ENCODE measurements at regions not wholly inside any gene's neighbourhood (a gene's known extent, or its start where the extent isn't known, plus 50 kb on each side); places are given as distances from the start of the nearest gene placed in this dataset.

DNA sequence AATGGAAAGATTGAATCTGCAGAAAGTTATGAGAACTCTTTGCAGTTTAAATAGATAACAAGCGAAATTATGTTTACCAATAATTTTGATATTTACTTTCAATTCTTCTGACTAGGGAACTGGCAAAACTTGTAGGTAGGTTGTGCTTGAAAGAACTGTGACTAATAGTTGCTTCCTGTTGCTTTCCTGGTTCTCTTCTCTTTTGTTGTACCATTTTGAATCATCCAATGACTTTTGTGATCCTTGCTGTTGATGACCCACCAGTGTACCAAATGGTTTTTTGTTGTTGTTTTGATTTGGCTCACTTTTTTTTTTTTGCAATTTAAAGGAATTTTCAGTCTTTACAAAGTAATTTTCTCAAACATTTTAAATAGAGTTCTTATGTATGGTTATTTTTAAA, 64.9 kb upstream of the DCBLD2 start:
- no peaks in the 10 kb centered on the region for H3K36me3 ChIP-seq (ENCODE audit: insufficient read depth)
- no peaks in the 10 kb centered on the region for H3K4me1 ChIP-seq (ENCODE audit: low read depth, poor library complexity, severe bottlenecking)
- no peaks in the 10 kb centered on the region for H4K20me1 ChIP-seq (ENCODE audit: insufficient read depth)
- TF ChIP-seq, protein P1, sequence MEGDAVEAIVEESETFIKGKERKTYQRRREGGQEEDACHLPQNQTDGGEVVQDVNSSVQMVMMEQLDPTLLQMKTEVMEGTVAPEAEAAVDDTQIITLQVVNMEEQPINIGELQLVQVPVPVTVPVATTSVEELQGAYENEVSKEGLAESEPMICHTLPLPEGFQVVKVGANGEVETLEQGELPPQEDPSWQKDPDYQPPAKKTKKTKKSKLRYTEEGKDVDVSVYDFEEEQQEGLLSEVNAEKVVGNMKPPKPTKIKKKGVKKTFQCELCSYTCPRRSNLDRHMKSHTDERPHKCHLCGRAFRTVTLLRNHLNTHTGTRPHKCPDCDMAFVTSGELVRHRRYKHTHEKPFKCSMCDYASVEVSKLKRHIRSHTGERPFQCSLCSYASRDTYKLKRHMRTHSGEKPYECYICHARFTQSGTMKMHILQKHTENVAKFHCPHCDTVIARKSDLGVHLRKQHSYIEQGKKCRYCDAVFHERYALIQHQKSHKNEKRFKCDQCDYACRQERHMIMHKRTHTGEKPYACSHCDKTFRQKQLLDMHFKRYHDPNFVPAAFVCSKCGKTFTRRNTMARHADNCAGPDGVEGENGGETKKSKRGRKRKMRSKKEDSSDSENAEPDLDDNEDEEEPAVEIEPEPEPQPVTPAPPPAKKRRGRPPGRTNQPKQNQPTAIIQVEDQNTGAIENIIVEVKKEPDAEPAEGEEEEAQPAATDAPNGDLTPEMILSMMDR (conservative IDR thresholded peaks at IDR 0.05; ENCODE audit: low read depth, low read length) = no peak
- no peak overlapping the region for H3K27ac ChIP-seq
- no peaks in the 10 kb centered on the region for H3K27me3 ChIP-seq (ENCODE audit: insufficient read depth, low read depth)
- no peak overlapping the region for H3K4me2 ChIP-seq
- no peak overlapping the region for H3K4me3 ChIP-seq (IDR thresholded peaks at IDR 0.05; ENCODE audit: insufficient read depth, low read depth, low read length)
- H2AFZ ChIP-seq (ENCODE audit: low read depth) = no peak overlapping the region
- H3K9ac ChIP-seq = no peak overlapping the region
- no peaks in the 10 kb centered on the region for H3K79me2 ChIP-seq (ENCODE audit: insufficient read depth, low read depth)

DNA sequence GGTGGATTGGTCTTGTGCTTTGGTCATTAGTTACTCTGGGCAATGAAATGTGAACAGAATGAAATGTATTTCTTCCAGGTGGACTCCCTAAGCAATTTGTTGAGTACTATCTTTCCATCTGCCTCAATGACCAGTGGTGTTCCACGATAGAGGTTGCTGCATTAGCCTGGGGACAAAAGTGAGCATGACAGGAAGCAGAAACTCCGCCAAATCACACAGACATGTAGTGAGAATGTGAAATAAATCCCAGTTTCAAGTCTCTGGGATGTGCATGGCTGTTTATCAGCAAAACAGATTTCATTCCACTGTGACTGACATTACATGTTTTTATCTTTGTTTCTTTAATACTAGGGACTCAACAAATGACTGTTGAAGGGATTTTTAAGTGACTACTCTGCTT, 63.3 kb upstream of the DCBLD2 start:
- Histone ChIP-seq H2AFZ (ENCODE audit: low read depth) (no peak overlapping the region), H3K36me3 (ENCODE audit: insufficient read depth) (no peaks in the 10 kb centered on the region), H3K27me3 (ENCODE audit: insufficient read depth, low read depth) (no peaks in the 10 kb centered on the region), H3K4me1 (ENCODE audit: low read depth, poor library complexity, severe bottlenecking) (no peaks in the 10 kb centered on the region), H4K20me1 (ENCODE audit: insufficient read depth) (no peaks in the 10 kb centered on the region), H3K27ac (no peak overlapping the region), H3K4me3 (IDR thresholded peaks at IDR 0.05; ENCODE audit: insufficient read depth, low read depth, low read length) (no peak overlapping the region), H3K79me2 (ENCODE audit: insufficient read depth, low read depth) (no peaks in the 10 kb centered on the region), H3K4me2 (no peak overlapping the region), H3K9ac (no peak overlapping the region)
- TF ChIP-seq, protein P1 (conservative IDR thresholded peaks at IDR 0.05; ENCODE audit: low read depth, low read length) = no peak

DNA sequence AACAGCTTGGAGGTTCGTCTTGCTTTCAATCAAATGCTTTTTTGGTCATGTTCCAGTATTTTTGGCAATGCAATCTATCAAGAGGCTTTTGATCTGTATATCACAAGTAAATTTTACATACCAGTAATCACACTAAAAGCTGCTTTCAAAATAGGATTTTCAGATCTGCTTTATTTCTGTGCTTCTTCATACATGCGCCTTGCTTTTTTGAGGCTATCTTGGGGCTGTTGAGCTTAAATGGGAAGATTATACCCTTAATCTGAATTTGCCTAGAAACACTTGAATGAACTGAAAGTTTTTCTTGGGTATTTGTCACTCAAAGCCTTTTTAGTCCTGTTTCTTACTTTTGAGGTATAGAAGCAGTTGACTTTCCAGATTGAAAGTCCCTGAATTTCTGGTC, 62.1 kb upstream of the DCBLD2 start:
- H3K27ac ChIP-seq = no peak overlapping the region
- TF ChIP-seq, protein P1 (conservative IDR thresholded peaks at IDR 0.05; ENCODE audit: low read depth, low read length) = no peak

DNA sequence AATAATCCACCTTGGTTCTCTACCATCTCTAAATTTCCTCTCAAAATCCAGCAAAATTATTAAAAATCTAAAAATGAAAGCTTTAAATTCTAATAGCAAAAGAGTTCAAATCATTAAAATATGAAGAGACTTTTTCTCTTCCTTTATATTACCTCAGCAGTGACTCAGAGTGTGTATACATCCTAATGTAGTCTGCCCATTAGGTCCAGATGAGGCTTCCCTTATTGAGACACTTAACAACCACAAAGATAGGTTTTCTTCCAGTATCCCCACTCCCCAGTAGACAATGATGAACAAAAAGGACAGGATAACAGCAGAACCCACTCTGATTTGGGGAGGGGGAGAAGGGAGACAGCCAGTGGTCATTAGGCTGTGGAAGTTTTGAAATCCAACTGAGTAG, 61.5 kb upstream of the DCBLD2 start:
- no peaks in the 10 kb centered on the region for H3K36me3 ChIP-seq (ENCODE audit: insufficient read depth)
- no peak overlapping the region for H2AFZ ChIP-seq (ENCODE audit: low read depth)
- no peaks in the 10 kb centered on the region for H3K27me3 ChIP-seq (ENCODE audit: insufficient read depth, low read depth)
- TF ChIP-seq, protein P1 (conservative IDR thresholded peaks at IDR 0.05; ENCODE audit: low read depth, low read length) = no peak
- no peak overlapping the region for H3K27ac ChIP-seq
- no peak overlapping the region for H3K4me3 ChIP-seq (IDR thresholded peaks at IDR 0.05; ENCODE audit: insufficient read depth, low read depth, low read length)
- no peak overlapping the region for H3K4me2 ChIP-seq
- no peaks in the 10 kb centered on the region for H4K20me1 ChIP-seq (ENCODE audit: insufficient read depth)
- H3K79me2 ChIP-seq (ENCODE audit: insufficient read depth, low read depth) = no peaks in the 10 kb centered on the region
- no peaks in the 10 kb centered on the region for H3K4me1 ChIP-seq (ENCODE audit: low read depth, poor library complexity, severe bottlenecking)
- H3K9ac ChIP-seq = no peak overlapping the region

More for the DNA sequence above, 62.1 kb upstream of the DCBLD2 start:
- Histone ChIP-seq H3K36me3 (ENCODE audit: insufficient read depth) (no peaks in the 10 kb centered on the region), H3K79me2 (ENCODE audit: insufficient read depth, low read depth) (no peaks in the 10 kb centered on the region), H3K4me3 (IDR thresholded peaks at IDR 0.05; ENCODE audit: insufficient read depth, low read depth, low read length) (no peak overlapping the region), H3K27me3 (ENCODE audit: insufficient read depth, low read depth) (no peaks in the 10 kb centered on the region), H3K4me1 (ENCODE audit: low read depth, poor library complexity, severe bottlenecking) (no peaks in the 10 kb centered on the region), H4K20me1 (ENCODE audit: insufficient read depth) (no peaks in the 10 kb centered on the region), H3K9ac (no peak overlapping the region), H3K4me2 (no peak overlapping the region), H2AFZ (ENCODE audit: low read depth) (no peak overlapping the region)
